Activated CD4-positive, alpha-beta T cell treated with anti-CD3 and anti-CD28 coated beads, Interleukin-2, amount 50 U/mL, for 4 hours (primary cell): ENCODE measurements at regions not wholly inside any gene's neighbourhood (a gene's known extent, or its start where the extent isn't known, plus 50 kb on each side); places are given as distances from the start of the nearest gene placed in this dataset.
A peak's percentile ranks its signal among the peaks of the same experiment; 100 is the strongest.

Source experiments
- DNase-seq, 2 experiments: peaks; one replicate each; pipeline ENCODE4 v3.0.0-alpha.2; 2020

GRCh38 chr6:99137314-99137713, 189.6 kb upstream of the FBXL4 start:
- no peak for DNase-seq

GRCh38 chr6:99136488-99136887, 188.7 kb upstream of the FBXL4 start:
- DNase-seq, result no peak

DNA sequence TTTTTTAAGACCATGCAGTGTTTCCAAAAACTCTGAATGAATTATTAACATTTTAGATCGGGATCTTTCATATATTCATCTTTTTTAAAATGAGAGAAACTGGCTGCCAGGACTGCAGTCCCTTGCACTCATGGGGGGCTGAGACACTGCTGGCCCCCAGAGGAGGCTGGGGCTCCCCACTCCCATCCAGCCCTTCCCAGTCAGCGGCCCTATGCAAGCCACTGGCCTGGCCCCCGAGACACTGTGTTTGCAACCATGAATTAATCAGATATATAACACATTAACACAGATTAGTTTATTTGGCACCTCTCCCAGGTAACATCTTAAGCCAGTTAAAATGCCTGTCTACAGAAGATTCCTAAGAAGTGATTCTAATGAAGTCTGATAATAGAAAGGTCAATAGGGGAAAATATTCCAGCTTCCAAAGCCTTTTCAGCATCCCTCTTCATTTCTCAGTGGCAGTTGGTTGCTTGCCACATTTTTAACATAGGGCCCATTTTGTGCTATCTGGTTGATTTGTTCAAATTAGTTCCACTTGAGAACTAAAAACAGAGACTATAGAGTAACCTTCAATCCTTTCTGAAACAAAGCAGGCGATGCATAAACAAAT, 184.4 kb upstream of the FBXL4 start:
- DNase-seq, result no peak

DNA sequence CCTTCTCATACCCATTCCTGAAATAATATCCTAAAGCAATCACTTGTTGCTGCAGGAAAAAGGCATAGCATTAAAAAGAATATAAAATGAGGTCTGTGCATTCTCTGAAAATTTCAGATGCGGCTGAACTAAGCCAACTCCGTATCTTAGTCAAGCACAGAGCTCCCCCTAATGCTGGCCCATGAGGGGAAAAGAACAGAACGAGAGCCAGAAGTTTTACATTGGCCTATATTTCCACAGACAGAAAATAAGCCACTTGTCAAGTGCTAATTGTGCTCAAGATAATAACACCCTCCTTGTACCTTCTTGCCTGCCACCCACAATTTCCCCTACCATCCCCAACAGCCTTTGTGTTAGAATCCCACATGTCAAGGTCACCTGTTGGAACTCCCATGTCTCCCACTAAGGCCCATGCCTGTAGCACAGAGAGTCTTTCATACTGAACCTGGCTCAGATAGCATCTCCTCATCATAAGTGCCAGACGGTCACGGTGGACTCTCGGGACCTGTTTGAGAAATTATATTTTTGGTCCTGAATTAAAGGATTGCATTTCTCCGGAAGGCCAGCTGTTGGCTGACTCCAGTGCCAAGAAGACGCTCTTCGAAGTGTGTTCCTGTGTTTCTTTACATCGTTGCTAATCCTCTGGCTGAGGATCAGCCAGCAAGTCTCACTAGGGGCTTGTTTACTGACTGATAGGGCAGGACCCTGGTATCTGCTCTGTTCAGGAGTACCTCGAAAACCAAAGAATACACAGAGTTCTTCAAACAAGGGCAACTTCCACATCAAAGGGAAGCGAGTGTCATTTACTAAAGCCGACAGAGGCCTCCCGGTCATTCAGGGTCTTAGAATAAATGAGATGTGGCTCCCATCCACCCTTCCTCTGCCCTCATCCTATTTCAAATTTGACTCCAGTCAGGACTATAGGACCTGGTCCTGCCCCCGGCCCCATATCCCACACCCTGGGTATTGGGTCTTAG, 183.4 kb upstream of the FBXL4 start:
- DNase-seq, result no peak

- no peak for DNase-seq
Observed at GRCh38 chr6:99129835-99130234, 182.1 kb upstream of the FBXL4 start.

- DNase-seq, result no peak
Observed at GRCh38 chr6:99121748-99122147, 174.0 kb upstream of the FBXL4 start.

DNA sequence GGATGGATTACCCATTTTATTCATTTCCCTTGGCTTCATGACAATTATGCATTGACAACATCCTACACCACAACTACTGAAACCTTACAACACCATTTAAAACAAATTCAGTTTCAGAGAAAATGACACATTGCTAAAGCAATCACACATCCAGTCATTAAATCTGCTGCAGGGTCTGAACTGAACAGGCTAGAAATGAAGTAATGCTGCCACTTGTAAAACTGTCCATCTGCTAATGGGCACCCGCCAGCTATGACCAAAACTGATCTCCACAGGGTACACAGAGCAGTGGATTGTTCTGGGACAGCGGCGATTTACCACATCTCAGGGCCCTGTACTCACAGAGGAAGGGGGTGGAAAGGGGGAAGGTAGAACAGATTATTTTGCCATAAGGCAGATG, 172.9 kb upstream of the FBXL4 start:
- DNase-seq, result no peak

- peak in 1 of 2 experiments; percentile 2 for DNase-seq
Observed at GRCh38 chr6:99119109-99120031, 171.6 kb upstream of the FBXL4 start.

- no peak for DNase-seq
Observed at GRCh38 chr6:99114769-99115406, 167.1 kb upstream of the FBXL4 start.

GRCh38 chr6:99111590-99111989, 163.8 kb upstream of the FBXL4 start:
- no peak for DNase-seq

DNA sequence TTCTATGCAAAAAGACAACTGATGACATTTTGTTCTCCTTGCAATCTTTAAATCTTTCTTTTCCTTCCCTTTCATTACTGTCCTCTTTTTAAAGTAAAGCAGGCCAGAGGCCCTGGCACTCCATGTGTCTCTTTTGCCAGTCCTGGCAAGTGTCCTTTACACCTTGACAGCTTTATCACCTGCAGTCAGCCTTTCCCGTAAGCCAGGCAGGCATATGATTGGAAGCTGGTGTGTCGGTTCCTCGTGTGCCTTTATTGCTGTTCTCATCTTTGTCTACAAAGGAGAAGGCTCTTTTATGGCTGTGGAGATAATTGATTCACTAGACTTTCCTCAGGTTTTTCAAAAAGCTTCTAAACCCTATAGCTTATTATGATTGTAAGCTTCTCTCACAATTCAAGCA, 162.3 kb upstream of the FBXL4 start:
- DNase-seq, result no peak

- no peak for DNase-seq
Observed at GRCh38 chr6:99104218-99104617, 156.5 kb upstream of the FBXL4 start.

- no peak for DNase-seq
Observed at GRCh38 chr6:99099243-99099642, 151.5 kb upstream of the FBXL4 start.

GRCh38 chr6:99096170-99096569, 148.4 kb upstream of the FBXL4 start:
- no peak for DNase-seq

DNA sequence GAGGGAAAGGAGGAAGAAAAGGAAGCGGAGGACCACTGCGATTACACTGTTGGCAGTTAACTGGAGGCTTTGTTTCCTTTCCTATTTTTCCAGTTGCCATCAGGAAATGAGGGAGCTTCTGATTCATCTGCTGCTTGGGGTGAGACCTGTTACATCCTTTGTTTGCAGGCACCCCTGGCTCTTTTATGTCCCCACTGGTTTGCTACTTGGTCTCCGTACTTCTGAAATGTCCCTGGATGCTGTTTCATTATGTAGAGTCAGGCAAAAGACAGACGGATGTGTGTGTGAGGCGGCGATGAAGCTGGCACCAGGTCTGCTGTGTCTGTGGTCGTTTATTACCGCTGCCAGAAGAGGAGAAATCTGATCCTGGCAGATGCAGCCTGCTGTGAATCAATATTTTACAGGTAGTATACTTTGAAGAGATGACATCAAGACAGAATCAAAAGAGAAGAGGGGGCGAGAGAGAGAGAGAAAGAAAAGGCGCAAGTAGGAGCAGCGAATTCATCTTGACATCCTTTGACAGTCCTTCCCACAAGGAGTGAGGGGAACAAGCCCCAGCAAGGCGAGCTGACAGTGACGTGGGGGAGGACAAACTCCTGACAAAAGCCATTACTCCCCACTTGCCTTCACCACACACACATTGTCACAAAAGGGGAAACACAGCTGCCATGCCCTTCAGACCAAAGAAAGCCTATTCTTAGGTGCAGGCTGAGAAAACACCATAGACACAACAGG, 145.9 kb upstream of the FBXL4 start:
- DNase-seq, result no peak

DNA sequence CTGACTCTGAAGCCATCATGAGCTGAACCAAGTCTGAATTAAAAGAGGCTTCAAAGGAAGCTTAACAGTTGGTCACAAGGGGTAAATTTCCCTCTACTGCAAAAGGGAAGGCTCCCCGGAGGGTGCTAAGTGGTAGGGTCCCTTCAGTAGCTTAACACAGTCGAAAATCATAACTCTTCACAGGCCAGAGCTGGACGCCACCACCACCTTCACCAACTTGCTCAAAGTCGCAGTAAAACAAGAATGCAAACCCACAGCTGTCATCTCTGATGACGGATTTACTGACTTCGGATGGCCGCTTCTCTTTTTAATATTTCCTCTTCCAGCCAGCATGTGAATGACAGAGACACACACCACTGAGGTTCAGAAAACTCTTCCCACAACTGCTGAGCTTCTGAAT, 144.7 kb upstream of the FBXL4 start:
- no peak for DNase-seq

DNA sequence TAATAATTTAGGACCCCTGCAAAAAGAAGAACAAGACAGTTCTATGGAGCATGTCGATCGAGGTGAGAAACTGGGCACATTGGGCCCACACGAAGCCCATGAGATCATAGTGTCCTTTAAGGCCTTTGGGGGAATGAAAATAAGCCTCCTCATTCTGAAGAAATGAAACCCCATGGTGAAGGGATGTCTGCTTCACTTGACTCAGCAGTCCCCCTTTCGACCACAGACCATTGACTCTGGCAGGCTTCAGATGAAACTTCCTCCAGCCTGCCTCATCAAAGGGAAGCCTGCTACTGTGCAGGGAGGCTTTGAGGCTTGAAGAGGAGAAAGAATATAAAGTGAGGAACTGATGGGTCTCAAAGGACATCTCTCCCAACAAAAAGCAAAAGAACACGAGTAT, 144.2 kb upstream of the FBXL4 start:
- DNase-seq, result no peak

- DNase-seq, result no peak
Observed at GRCh38 chr6:99080191-99080590, 132.4 kb upstream of the FBXL4 start.

DNA sequence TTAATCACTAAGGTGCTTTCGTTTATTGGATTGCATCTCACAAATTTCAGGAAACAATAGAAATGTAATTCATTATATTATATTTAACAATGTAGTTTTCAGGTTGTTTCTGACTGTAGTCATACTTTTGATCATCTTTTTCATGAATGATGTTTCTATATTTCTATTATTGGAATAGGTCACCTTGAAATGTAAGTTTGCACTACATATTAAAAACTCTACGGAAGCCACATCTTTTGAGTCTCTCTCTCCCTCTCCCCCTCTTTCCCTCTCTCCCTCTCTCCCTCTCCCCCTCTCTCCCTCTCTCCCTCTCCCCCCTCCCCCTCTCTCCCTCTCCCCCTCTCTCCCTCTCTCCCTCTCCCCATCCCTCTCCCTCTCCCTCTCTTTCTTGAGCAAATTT, 131.3 kb upstream of the FBXL4 start:
- no peak for DNase-seq

- no peak for DNase-seq
Observed at GRCh38 chr6:99073223-99073622, 125.5 kb upstream of the FBXL4 start.

GRCh38 chr6:99066044-99066443, 118.3 kb upstream of the FBXL4 start:
- no peak for DNase-seq

GRCh38 chr6:99064834-99065233, 117.1 kb upstream of the FBXL4 start:
- no peak for DNase-seq
